Sigmoid colon (tissue), 4 donors: ENCODE measurements at regions not wholly inside any gene's neighbourhood (a gene's known extent, or its start where the extent isn't known, plus 50 kb on each side); places are given as distances from the start of the nearest gene placed in this dataset.

Experiments
- EP300 ChIP-seq, 4 donors: sonication (generic); formaldehyde crosslinking; IDR thresholded peaks; one replicate each; pipeline ENCODE4 v1.6.1; 2017; ENCODE audit warnings: antibody characterized with exemption in 4 of 4
- POLR2A ChIP-seq, 2 donors: fragments of 450-650 bp; IDR thresholded peaks; one replicate each; pipeline ENCODE4 v1.6.1; 2016; ENCODE audit warnings: antibody characterized with exemption in 2 of 2, mild to moderate bottlenecking in 2 of 2, moderate library complexity in 2 of 2
- POLR2AphosphoS5 ChIP-seq, 4 donors: sonication (generic); formaldehyde crosslinking; IDR thresholded peaks; one replicate each; pipeline ENCODE4 v1.6.1; 2017; ENCODE audit warnings: antibody characterized with exemption in 4 of 4
- TF ChIP-seq, protein P1 (sequence below), 4 experiments: fragments of 450-650 bp in 3 of 4; fragments of 200-600 bp in 1 of 4; IDR thresholded peaks; one replicate each; pipeline ENCODE4 v1.5.1; 2016 to 2019; ENCODE audit warnings: antibody characterized with exemption in 4 of 4, mild to moderate bottlenecking in 3 of 4, moderate library complexity in 2 of 4

DNA sequence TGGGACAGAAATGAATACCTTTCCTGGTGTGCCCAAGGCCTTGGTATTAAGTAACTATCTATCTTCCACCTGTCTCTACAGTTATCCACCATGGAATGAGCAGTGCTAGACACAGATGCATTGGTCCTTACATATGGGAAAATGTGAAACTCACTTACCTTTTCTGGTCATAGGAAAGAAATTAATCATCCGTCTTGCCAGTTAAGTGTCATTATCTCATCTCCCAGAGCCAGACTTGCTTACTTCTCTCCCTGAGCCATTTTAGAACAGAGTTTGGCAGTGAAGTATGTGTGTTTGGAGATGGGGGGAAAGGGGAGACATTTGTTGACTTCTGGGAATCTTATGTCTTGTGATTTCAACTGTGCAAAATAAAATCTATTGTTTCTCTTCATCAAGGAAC, 1211.0 kb upstream of the CDH6 start:
- TF ChIP-seq, protein P1, sequence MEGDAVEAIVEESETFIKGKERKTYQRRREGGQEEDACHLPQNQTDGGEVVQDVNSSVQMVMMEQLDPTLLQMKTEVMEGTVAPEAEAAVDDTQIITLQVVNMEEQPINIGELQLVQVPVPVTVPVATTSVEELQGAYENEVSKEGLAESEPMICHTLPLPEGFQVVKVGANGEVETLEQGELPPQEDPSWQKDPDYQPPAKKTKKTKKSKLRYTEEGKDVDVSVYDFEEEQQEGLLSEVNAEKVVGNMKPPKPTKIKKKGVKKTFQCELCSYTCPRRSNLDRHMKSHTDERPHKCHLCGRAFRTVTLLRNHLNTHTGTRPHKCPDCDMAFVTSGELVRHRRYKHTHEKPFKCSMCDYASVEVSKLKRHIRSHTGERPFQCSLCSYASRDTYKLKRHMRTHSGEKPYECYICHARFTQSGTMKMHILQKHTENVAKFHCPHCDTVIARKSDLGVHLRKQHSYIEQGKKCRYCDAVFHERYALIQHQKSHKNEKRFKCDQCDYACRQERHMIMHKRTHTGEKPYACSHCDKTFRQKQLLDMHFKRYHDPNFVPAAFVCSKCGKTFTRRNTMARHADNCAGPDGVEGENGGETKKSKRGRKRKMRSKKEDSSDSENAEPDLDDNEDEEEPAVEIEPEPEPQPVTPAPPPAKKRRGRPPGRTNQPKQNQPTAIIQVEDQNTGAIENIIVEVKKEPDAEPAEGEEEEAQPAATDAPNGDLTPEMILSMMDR (IDR thresholded peaks at IDR 0.05) = no peak
- TF ChIP-seq POLR2AphosphoS5 (IDR thresholded peaks at IDR 0.05) (no peak), POLR2A (IDR thresholded peaks at IDR 0.05) (no peak), EP300 (IDR thresholded peaks at IDR 0.05) (no peak)
